ENCODE measurements at regions not wholly inside any gene's neighbourhood (a gene's known extent, or its start where the extent isn't known, plus 50 kb on each side); places are given as distances from the start of the nearest gene placed in this dataset.

DNA sequence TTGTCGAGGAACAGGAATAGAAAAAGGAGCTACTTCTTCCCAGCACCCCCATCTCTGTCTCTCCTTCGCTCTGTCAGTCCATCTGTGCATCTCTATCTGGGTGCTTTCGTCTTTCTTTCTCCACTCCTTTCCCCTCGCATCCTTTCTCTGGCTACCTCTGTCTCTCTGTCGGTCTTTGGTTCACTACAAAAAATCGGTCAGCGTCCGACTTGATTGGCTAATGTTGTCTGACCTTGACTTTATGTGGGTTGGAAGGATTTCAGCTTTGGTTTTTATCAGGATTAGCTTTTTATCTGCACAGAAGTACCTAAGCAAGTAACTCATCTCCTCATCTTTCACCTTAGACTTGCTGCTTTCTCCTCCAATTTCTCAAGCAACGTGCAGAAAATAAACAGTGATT is 575.2 kb upstream of the ZNF462 start:
- DNase-seq (ENCODE audit: low read depth) = no peak
- TF ChIP-seq, protein P1, sequence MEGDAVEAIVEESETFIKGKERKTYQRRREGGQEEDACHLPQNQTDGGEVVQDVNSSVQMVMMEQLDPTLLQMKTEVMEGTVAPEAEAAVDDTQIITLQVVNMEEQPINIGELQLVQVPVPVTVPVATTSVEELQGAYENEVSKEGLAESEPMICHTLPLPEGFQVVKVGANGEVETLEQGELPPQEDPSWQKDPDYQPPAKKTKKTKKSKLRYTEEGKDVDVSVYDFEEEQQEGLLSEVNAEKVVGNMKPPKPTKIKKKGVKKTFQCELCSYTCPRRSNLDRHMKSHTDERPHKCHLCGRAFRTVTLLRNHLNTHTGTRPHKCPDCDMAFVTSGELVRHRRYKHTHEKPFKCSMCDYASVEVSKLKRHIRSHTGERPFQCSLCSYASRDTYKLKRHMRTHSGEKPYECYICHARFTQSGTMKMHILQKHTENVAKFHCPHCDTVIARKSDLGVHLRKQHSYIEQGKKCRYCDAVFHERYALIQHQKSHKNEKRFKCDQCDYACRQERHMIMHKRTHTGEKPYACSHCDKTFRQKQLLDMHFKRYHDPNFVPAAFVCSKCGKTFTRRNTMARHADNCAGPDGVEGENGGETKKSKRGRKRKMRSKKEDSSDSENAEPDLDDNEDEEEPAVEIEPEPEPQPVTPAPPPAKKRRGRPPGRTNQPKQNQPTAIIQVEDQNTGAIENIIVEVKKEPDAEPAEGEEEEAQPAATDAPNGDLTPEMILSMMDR (conservative IDR thresholded peaks at IDR 0.05; ENCODE audit: low read depth, low read length) = no peak
- H3K4me3 ChIP-seq (ENCODE audit: low read length) = no peak overlapping the region

DNA sequence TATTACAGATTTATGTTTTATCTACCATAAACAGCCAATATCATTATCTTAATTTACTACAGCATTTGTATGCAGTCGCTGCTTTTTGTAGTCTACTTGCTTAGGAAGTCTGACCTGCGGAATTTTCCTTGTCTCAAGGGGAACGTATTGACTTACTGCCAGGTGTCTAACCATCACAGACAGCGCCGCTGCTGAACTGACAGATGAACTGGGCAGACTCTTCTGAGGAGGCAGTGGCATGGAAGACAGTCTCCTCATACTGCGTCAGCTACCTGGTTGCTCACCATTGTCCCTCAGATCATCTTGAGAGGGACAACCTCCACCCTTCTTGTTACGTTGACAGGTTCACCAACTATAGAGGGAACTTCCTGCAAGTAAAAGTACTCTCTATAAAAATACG is 574.3 kb upstream of the ZNF462 start:
- TF ChIP-seq, protein P1 (conservative IDR thresholded peaks at IDR 0.05; ENCODE audit: low read depth, low read length) = no peak
- no peak overlapping the region for H3K4me3 ChIP-seq (ENCODE audit: low read length)
- no peak for DNase-seq (ENCODE audit: low read depth)

DNA sequence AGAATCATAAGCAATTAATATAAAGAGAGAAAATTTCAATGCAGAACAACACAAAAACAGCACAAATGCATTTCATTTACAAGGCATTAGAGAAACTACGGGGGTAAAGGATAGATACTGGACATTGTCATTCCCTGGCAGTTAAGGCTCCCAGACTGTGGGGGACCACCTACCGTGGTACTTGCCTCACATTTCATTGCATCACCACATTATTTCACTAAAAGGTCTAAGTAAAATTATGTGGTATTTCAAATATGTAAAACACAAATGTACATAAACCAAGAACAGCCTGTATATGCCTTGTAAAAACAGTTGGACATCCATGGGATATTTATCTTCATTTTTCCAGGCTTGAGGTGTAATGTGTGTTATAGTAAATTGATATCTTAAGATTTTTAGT is 571.2 kb upstream of the ZNF462 start:
- H3K4me3 ChIP-seq (ENCODE audit: low read length) = no peak overlapping the region
- no peak for DNase-seq (ENCODE audit: low read depth)

DNA sequence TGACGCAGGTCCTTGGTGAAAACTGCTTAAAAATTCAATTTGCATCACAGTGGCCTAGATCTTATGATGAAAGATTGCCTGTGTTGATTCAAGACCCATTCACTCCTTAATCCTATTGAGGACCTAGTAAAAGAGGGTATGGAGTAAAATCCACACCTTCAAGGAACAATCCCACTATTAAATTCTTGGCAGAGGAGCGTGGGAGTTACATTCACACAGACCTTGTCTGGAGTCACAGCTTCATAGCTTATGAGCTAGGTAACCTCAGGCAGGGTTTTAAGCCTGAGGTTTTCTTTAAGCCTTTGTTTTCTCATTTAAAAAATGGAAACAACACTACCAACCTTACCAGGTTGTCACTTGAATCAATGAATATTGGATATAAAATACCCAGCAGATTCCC is 566.5 kb upstream of the ZNF462 start:
- DNase-seq (ENCODE audit: low read depth) = no peak
- no peak overlapping the region for H3K4me3 ChIP-seq (ENCODE audit: low read length)
- TF ChIP-seq, protein P1 (conservative IDR thresholded peaks at IDR 0.05; ENCODE audit: low read depth, low read length) = no peak

More for the DNA sequence above, 571.2 kb upstream of the ZNF462 start:
- TF ChIP-seq, protein P1 (conservative IDR thresholded peaks at IDR 0.05; ENCODE audit: low read depth, low read length) = no peak

DNA sequence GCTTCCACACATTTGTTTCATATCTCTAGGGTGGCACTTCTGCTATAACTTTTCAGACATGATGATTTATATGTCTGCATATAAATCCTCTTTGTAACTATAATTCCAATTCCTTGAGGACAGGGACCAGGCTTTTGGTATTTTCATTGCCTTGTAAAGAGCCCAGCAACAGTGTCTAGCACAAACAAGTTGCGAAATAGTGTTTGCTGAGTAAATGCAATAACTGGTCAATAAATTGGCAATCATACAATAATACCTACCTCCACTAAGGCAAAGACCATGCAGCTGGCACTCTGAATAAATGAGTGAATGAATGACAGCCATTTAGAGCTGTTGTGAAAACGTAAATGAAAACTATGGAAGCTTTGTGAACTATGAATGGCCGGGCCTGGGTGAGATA is 564.0 kb upstream of the ZNF462 start:
- DNase-seq (ENCODE audit: low read depth) = no peak
- no peak overlapping the region for H3K4me3 ChIP-seq (ENCODE audit: low read length)
- TF ChIP-seq, protein P1 (conservative IDR thresholded peaks at IDR 0.05; ENCODE audit: low read depth, low read length) = no peak

DNA sequence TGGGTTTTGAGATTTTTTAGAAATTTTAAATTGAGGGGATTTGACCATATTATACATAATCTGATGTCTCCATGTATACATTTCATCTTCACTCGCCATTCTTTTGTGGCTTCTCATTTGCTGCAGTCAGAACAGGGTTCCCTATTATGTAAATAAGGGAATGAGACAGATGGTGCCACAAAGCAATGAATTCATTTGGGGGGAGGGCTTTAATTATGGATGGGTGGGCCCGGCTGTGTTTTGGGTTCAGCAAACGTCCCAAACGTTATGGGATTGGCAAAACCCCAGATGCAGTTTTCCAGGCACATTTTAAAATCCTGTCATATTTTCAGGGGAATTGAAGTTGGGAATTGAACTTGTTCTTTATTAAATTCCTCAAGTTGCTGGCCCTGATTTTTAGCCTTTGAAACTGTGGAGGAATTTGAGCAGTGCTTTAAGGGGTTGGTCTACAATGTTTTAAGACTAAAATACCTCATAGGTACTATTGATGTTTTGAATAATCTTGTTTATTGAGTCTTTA is 558.5 kb upstream of the ZNF462 start:
- no peak overlapping the region for H3K4me3 ChIP-seq (ENCODE audit: low read length)
- TF ChIP-seq, protein P1 (conservative IDR thresholded peaks at IDR 0.05; ENCODE audit: low read depth, low read length) = no peak
- DNase-seq (ENCODE audit: low read depth) = no peak

DNA sequence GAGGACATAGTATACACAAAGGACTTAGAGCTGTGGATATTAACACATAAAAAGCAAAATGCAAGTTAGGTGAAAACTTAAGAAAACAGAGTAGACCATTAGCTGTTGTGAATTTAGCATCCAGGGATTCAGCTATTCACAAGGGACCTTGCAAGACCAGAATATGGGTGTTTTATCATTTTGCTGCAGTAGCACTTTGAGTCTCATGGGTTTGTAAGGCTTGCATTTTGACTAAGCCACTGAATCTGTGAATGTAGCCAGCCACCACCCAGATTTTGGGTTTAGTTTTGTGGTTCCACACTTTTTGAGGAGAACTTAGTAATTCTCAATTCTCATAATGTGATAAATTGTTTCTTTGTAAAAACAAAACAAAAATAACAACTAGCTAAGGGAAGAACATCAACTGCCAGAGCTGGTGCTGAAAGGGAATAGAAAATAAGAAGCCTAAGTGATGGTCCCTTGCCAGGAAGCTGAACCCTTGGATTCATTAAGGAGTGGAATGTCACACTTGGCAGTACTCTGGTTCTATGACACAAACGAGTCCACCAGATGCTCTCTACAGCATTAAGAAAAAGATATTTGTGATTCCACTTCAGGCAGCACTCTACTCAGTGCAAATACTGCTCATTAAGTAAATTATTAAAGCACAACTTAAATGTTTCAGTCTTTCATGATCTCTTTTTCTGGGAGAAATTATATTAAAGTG is 557.4 kb upstream of the ZNF462 start:
- DNase-seq (ENCODE audit: low read depth) = no peak
- H3K4me3 ChIP-seq (ENCODE audit: low read length) = no peak overlapping the region
- TF ChIP-seq, protein P1 (conservative IDR thresholded peaks at IDR 0.05; ENCODE audit: low read depth, low read length) = no peak
